ENCODE measurements at regions not wholly inside any gene's neighbourhood (a gene's known extent, or its start where the extent isn't known, plus 50 kb on each side); places are given as distances from the start of the nearest gene placed in this dataset.

- H3K9me3 ChIP-seq (ENCODE audit: control insufficient read depth in 1 of 2, insufficient read depth in 1 of 2, low read depth in 1 of 2, low read length in 2 of 2), result no peaks in the 10 kb centered on the region
- ChIA-PET CTCF (no interaction called here), POLR2A (no interaction called here), RAD21 (ENCODE audit: low non-redundant PET in 1 of 2, low total read pairs in 2 of 2, uncharacterized antibody in 2 of 2, unreplicated experiment in 2 of 2) (no interaction called here)
- H3K4me2 ChIP-seq (ENCODE audit: low read length), result no peak overlapping the region
- TF ChIP-seq POLR2AphosphoS5 (IDR thresholded peaks at IDR 0.05; ENCODE audit: low read depth, low read length) (no peak), ATF3 (IDR thresholded peaks at IDR 0.05) (no peak), FOSL1 (IDR thresholded peaks at IDR 0.05; ENCODE audit: low read depth) (no peak), EZH2phosphoT487 (IDR thresholded peaks at IDR 0.05; ENCODE audit: borderline replicate concordance) (no peak), SIN3A (IDR thresholded peaks at IDR 0.05; ENCODE audit: low read depth) (no peak), EGR1 (IDR thresholded peaks at IDR 0.05; ENCODE audit: low read depth) (no peak), ZNF274 (IDR thresholded peaks at IDR 0.05; ENCODE audit: low read depth, low read length) (no peak), ZFX (IDR thresholded peaks at IDR 0.05) (no peak), CEBPB (IDR thresholded peaks at IDR 0.05; ENCODE audit: low read depth) (no peak), CBX3 (IDR thresholded peaks at IDR 0.05; ENCODE audit: low read depth) (no peak), TCF7L2 (IDR thresholded peaks at IDR 0.05; ENCODE audit: borderline replicate concordance, extremely low read depth, insufficient read depth, insufficient read length) (no peak), ELF1 (IDR thresholded peaks at IDR 0.05; ENCODE audit: borderline replicate concordance, low read depth) (no peak), POLR2A (IDR thresholded peaks at IDR 0.05; ENCODE audit: borderline replicate concordance, extremely low read depth, insufficient read depth, insufficient read length) (no peak), YY1 (IDR thresholded peaks at IDR 0.05; ENCODE audit: extremely low read depth, insufficient replicate concordance, low read depth, low read length) (no peak), SRF (IDR thresholded peaks at IDR 0.05; ENCODE audit: low read depth) (no peak), RAD21 (IDR thresholded peaks at IDR 0.05; ENCODE audit: low read depth) (no peak), JUND (IDR thresholded peaks at IDR 0.05) (no peak)
- TF ChIP-seq, protein P1, sequence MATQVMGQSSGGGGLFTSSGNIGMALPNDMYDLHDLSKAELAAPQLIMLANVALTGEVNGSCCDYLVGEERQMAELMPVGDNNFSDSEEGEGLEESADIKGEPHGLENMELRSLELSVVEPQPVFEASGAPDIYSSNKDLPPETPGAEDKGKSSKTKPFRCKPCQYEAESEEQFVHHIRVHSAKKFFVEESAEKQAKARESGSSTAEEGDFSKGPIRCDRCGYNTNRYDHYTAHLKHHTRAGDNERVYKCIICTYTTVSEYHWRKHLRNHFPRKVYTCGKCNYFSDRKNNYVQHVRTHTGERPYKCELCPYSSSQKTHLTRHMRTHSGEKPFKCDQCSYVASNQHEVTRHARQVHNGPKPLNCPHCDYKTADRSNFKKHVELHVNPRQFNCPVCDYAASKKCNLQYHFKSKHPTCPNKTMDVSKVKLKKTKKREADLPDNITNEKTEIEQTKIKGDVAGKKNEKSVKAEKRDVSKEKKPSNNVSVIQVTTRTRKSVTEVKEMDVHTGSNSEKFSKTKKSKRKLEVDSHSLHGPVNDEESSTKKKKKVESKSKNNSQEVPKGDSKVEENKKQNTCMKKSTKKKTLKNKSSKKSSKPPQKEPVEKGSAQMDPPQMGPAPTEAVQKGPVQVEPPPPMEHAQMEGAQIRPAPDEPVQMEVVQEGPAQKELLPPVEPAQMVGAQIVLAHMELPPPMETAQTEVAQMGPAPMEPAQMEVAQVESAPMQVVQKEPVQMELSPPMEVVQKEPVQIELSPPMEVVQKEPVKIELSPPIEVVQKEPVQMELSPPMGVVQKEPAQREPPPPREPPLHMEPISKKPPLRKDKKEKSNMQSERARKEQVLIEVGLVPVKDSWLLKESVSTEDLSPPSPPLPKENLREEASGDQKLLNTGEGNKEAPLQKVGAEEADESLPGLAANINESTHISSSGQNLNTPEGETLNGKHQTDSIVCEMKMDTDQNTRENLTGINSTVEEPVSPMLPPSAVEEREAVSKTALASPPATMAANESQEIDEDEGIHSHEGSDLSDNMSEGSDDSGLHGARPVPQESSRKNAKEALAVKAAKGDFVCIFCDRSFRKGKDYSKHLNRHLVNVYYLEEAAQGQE (IDR thresholded peaks at IDR 0.05; ENCODE audit: low read depth), result no peak
- TF ChIP-seq, protein P2, sequence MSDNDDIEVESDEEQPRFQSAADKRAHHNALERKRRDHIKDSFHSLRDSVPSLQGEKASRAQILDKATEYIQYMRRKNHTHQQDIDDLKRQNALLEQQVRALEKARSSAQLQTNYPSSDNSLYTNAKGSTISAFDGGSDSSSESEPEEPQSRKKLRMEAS (IDR thresholded peaks at IDR 0.05), result no peak
- TF ChIP-seq, protein P3, sequence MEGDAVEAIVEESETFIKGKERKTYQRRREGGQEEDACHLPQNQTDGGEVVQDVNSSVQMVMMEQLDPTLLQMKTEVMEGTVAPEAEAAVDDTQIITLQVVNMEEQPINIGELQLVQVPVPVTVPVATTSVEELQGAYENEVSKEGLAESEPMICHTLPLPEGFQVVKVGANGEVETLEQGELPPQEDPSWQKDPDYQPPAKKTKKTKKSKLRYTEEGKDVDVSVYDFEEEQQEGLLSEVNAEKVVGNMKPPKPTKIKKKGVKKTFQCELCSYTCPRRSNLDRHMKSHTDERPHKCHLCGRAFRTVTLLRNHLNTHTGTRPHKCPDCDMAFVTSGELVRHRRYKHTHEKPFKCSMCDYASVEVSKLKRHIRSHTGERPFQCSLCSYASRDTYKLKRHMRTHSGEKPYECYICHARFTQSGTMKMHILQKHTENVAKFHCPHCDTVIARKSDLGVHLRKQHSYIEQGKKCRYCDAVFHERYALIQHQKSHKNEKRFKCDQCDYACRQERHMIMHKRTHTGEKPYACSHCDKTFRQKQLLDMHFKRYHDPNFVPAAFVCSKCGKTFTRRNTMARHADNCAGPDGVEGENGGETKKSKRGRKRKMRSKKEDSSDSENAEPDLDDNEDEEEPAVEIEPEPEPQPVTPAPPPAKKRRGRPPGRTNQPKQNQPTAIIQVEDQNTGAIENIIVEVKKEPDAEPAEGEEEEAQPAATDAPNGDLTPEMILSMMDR (IDR thresholded peaks at IDR 0.05 in 2 of 3, conservative IDR thresholded peaks at IDR 0.05 in 1 of 3; ENCODE audit: borderline replicate concordance in 1 of 3, insufficient read depth in 1 of 3, low read depth in 2 of 3, low read length in 2 of 3), result no peak
- no peak overlapping the region for H3K27ac ChIP-seq (ENCODE audit: low read depth, low read length)
- H3K4me1 ChIP-seq (ENCODE audit: control insufficient read depth in 1 of 2, insufficient read depth in 2 of 2, low read length in 2 of 2), result 0 out of 4 replicates have a peak, but pooled peaks cover 0 to 3% of the 10 kb centered on the region in 2 experiments
- no peak overlapping the region for H2AFZ ChIP-seq (ENCODE audit: low read depth, low read length, poor library complexity, severe bottlenecking)
- DNase-seq (ENCODE audit: low read depth, low spot score) (no peak), ATAC-seq (no peak)
- H4K20me1 ChIP-seq (ENCODE audit: insufficient read depth), result no peaks in the 10 kb centered on the region
- no TSS peak for BruUV-seq (replicated peaks)
- intact Hi-C loops (cut with micrococcal nuclease), result no loop called here
- H3K9ac ChIP-seq (ENCODE audit: low read length), result no peak overlapping the region
- H3K4me3 ChIP-seq (replicated peaks in 1 of 2; ENCODE audit: low read depth in 1 of 2, low read length in 2 of 2), result no peak overlapping the region
- H3K27me3 ChIP-seq (ENCODE audit: insufficient read depth, low read length), result peaks cover 5% of the 10 kb centered on the region; the same call in 1 of the 2 replicates
- H3K36me3 ChIP-seq (ENCODE audit: control insufficient read depth in 1 of 2, insufficient read depth in 2 of 2, low read length in 2 of 2), result no peaks in the 10 kb centered on the region
- H3K9me2 ChIP-seq (ENCODE audit: insufficient read depth), result no peaks in the 10 kb centered on the region
- H3K79me2 ChIP-seq (ENCODE audit: insufficient read depth, low read length), result no peaks in the 10 kb centered on the region
Measured at GRCh38 chr10:78462176-78462575, 428.5 kb downstream of the RPS24 start.

Data from HCT116 (cell line).